ENCODE measurements at regions not wholly inside any gene's neighbourhood (a gene's known extent, or its start where the extent isn't known, plus 50 kb on each side); places are given as distances from the start of the nearest gene placed in this dataset.
A peak's percentile ranks its signal among the peaks of the same experiment; 100 is the strongest.

DNA sequence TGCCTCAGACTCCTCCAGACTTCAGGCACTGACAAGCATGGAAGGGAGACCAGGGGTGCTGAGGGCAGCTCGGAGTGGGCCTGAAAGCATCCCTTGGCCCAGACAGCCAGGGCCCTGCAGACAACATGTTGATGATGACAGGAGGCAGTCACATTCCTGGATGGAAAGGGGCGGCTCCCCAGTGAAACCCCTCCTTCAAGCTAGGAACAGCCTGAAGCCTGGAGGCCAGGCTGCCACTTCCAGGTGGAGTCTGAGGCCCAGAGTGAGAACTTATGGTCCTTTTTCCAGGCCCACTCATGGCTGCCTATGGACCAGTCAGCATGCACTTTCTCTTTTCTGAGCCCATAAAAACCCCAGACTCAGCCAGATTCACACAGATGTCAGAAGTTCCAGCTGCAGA, 104.2 kb upstream of the HCN1 start:
- Histone ChIP-seq H3K27ac (no peak overlapping the region), H3K36me3 (no peaks in the 10 kb centered on the region), H3K4me3 (no peak overlapping the region), H3K9me3 (peaks cover 0 to 27% (median 5%) of the 10 kb centered on the region in 4 donors), H3K4me1 (no peaks in the 10 kb centered on the region), H3K27me3 (no peaks in the 10 kb centered on the region)
- DNase-seq: peak in 1 of 2 donors; percentile 8
- no peak for ATAC-seq (ENCODE audit: low FRiP score in 2 of 2)
- TF ChIP-seq, protein P1, sequence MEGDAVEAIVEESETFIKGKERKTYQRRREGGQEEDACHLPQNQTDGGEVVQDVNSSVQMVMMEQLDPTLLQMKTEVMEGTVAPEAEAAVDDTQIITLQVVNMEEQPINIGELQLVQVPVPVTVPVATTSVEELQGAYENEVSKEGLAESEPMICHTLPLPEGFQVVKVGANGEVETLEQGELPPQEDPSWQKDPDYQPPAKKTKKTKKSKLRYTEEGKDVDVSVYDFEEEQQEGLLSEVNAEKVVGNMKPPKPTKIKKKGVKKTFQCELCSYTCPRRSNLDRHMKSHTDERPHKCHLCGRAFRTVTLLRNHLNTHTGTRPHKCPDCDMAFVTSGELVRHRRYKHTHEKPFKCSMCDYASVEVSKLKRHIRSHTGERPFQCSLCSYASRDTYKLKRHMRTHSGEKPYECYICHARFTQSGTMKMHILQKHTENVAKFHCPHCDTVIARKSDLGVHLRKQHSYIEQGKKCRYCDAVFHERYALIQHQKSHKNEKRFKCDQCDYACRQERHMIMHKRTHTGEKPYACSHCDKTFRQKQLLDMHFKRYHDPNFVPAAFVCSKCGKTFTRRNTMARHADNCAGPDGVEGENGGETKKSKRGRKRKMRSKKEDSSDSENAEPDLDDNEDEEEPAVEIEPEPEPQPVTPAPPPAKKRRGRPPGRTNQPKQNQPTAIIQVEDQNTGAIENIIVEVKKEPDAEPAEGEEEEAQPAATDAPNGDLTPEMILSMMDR (IDR thresholded peaks at IDR 0.05): no peak
- no peak for TF ChIP-seq EP300 (IDR thresholded peaks at IDR 0.05)
- no peak for TF ChIP-seq POLR2AphosphoS5 (IDR thresholded peaks at IDR 0.05)
- TF ChIP-seq POLR2A (IDR thresholded peaks at IDR 0.05): no peak
- 43% methylated on average over 1 of the region's 2 CpGs; no CpG with 5 or more reads in 1 of the 2 donors for WGBS, 2 donors

DNA sequence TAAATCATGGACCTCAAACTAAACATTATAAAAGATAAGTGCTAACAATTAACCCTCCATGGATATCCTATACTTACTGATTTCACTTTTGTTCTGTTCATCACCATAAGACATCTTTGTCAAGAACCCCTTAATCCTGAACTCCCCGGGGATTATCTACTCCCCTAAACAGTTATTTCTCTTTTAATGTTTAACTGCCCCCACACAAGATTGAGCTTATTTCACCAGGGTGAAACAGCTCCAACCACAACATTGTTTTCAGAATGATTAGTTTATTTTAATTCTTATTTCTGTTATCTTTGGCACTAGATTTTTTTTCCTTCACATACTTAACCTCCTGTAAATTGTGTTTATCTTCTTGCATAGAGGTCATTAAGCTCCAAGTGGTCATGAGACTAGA, 103.2 kb upstream of the HCN1 start:
- Histone ChIP-seq H3K27me3 (no peaks in the 10 kb centered on the region), H3K4me1 (no peaks in the 10 kb centered on the region), H3K9me3 (peaks cover 0 to 27% (median 5%) of the 10 kb centered on the region in 4 donors), H3K36me3 (no peaks in the 10 kb centered on the region), H3K27ac (no peak overlapping the region), H3K4me3 (no peak overlapping the region)
- WGBS, 2 donors: 68 to 80% methylated on average over 1 of the region's 1 CpG
- DNase-seq (no peak), ATAC-seq (ENCODE audit: low FRiP score in 2 of 2) (no peak)
- TF ChIP-seq POLR2A (IDR thresholded peaks at IDR 0.05) (no peak), POLR2AphosphoS5 (IDR thresholded peaks at IDR 0.05) (no peak), EP300 (IDR thresholded peaks at IDR 0.05) (no peak)
- TF ChIP-seq, protein P1 (IDR thresholded peaks at IDR 0.05): no peak

DNA sequence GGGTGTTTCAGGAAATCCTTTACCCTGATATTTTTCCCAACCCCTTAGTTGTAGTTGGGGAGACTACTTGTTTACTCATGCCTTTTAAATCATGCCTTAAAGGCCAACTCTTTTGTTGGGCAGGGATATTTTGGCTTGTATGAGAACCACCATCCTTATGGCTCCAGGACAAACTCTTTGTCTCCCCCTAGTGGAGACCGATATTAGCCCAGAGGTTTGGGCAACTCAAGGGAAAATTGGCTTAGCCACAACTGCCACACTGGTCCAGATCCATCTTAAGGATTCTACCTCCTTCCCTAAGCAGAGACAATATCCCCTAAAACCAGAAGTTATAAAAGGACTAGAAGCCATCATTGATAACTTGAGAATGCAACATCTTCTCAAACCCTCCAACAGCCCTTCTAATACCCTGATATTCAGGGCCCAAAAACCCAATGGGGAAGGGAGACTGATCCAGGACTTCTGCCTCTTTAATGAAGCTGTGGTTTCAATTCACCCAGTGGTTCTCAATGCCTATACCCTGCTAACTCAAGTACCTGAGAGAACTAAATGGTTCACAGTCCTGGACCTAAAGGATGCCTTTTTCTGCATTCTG, 100.9 kb upstream of the HCN1 start:
- WGBS, 2 donors: 65 to 90% methylated on average over 1 of the region's 1 CpG
- H3K36me3 ChIP-seq: no peaks in the 10 kb centered on the region
- peaks cover 0 to 27% (median 5%) of the 10 kb centered on the region in 4 donors for H3K9me3 ChIP-seq

DNA sequence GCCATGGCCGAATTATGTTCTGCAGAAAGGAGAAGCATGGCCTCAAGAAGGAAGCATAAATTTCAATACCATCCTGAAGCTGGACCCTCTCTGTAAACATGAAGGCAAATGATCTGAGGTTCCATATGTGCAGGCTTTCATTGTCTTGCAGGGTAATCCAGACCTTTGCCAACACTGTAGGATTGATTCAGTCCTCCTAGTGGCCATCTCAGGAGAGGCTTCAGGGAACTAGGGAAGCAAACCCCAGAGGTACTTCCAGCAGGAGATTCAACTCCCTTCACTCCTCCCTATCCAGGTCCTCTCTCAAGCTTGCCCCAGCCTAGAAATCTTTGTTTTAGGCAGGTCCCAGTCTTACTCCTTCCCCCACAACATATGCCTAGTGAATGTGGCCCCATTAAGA, 99.3 kb upstream of the HCN1 start:
- Histone ChIP-seq H3K36me3 (no peaks in the 10 kb centered on the region), H3K4me3 (no peak overlapping the region), H3K27ac (no peak overlapping the region), H3K9me3 (peaks cover 0 to 11% (median 3%) of the 10 kb centered on the region in 4 donors), H3K4me1 (no peaks in the 10 kb centered on the region), H3K27me3 (no peaks in the 10 kb centered on the region)
- WGBS, 2 donors: 55 to 69% methylated on average over 1 of the region's 1 CpG
- TF ChIP-seq, protein P1 (IDR thresholded peaks at IDR 0.05): no peak
- no peak for TF ChIP-seq POLR2AphosphoS5 (IDR thresholded peaks at IDR 0.05)
- TF ChIP-seq EP300 (IDR thresholded peaks at IDR 0.05): no peak
- no peak for TF ChIP-seq POLR2A (IDR thresholded peaks at IDR 0.05)
- DNase-seq (no peak), ATAC-seq (ENCODE audit: low FRiP score in 2 of 2) (no peak)

More for the DNA sequence above, 100.9 kb upstream of the HCN1 start:
- Histone ChIP-seq H3K27ac (no peak overlapping the region), H3K4me1 (no peaks in the 10 kb centered on the region), H3K4me3 (no peak overlapping the region), H3K27me3 (no peaks in the 10 kb centered on the region)
- no peak for TF ChIP-seq POLR2A (IDR thresholded peaks at IDR 0.05)
- no peak for TF ChIP-seq POLR2AphosphoS5 (IDR thresholded peaks at IDR 0.05)
- TF ChIP-seq, protein P1 (IDR thresholded peaks at IDR 0.05): no peak
- TF ChIP-seq EP300 (IDR thresholded peaks at IDR 0.05): no peak
- DNase-seq: no peak
- ATAC-seq (ENCODE audit: low FRiP score in 2 of 2): no peak
